Spleen (tissue), 11 donors: ENCODE measurements at regions not wholly inside any gene's neighbourhood (a gene's known extent, or its start where the extent isn't known, plus 50 kb on each side); places are given as distances from the start of the nearest gene placed in this dataset.

Source experiments
- DNase-seq: peaks from one replicate; pipeline ENCODE4 v3.0.0-alpha.2; 2020
- H3K27ac ChIP-seq, 8 donors: fragments of 200-600 bp; sonication (generic) in 7 of 8; 1 replicate in 4 of 8; 2 replicates in 4 of 8; pipeline versions ENCODE4 v1.5.0 to v1.8.0; 2016 to 2021; ENCODE audit warnings: inconsistent platforms in 4 of 8, mild to moderate bottlenecking in 4 of 8, moderate library complexity in 1 of 8
- H3K27me3 ChIP-seq, 7 donors: fragments of 200-600 bp; sonication (generic) in 6 of 7; replicated peaks in 1 of 7; 1 replicate in 4 of 7; 2 replicates in 3 of 7; pipeline versions ENCODE4 v1.5.0 to v1.8.0; 2016 to 2021; ENCODE audit warnings: inconsistent platforms in 3 of 7, mild to moderate bottlenecking in 1 of 7
- H3K36me3 ChIP-seq, 6 donors: fragments of 200-600 bp; sonication (generic) in 5 of 6; 1 replicate in 4 of 6; 2 replicates in 2 of 6; pipeline versions ENCODE4 v1.5.0 to v1.8.0; 2016 to 2021; ENCODE audit warnings: inconsistent platforms in 2 of 6
- H3K4me1 ChIP-seq, 6 donors: fragments of 200-600 bp; sonication (generic) in 5 of 6; 1 replicate in 3 of 6; 2 replicates in 3 of 6; pipeline versions ENCODE4 v1.5.0 to v1.8.0; 2016 to 2021; ENCODE audit warnings: inconsistent platforms in 3 of 6
- H3K4me3 ChIP-seq, 8 donors: fragments of 200-600 bp; sonication (generic) in 7 of 8; 1 replicate in 4 of 8; 2 replicates in 4 of 8; pipeline versions ENCODE4 v1.5.0 to v1.8.0; 2016 to 2021; ENCODE audit warnings: inconsistent platforms in 4 of 8, mild to moderate bottlenecking in 4 of 8, moderate library complexity in 2 of 8
- H3K9me3 ChIP-seq, 8 donors: fragments of 200-600 bp; sonication (generic) in 7 of 8; 1 replicate in 4 of 8; 2 replicates in 4 of 8; pipeline versions ENCODE4 v1.5.0 to v1.8.0; 2016 to 2021; ENCODE audit warnings: inconsistent platforms in 4 of 8
- CTCF ChIP-seq, 11 experiments: fragments of 200-600 bp in 7 of 11; fragments of 450-650 bp in 4 of 11; sonication (generic) in 4 of 11; IDR thresholded peaks in 8 of 11; conservative IDR thresholded peaks in 3 of 11; 1 replicate in 7 of 11; 2 replicates in 4 of 11; pipeline versions ENCODE4 v1.4.0 to v1.8.0; 2016 to 2021; ENCODE audit warnings: antibody characterized with exemption in 11 of 11, inconsistent platforms in 4 of 11, mild to moderate bottlenecking in 1 of 11
- POLR2A ChIP-seq, 3 donors: fragments of 450-650 bp; IDR thresholded peaks; one replicate each; pipeline ENCODE4 v1.5.1; 2017; ENCODE audit warnings: antibody characterized with exemption in 3 of 3, mild to moderate bottlenecking in 1 of 3
- POLR2AphosphoS5 ChIP-seq, 3 donors: sonication (generic); formaldehyde crosslinking; IDR thresholded peaks; one replicate each; pipeline ENCODE4 v1.5.1; 2017; ENCODE audit warnings: antibody characterized with exemption in 3 of 3
- WGBS, 5 donors: extraction: QIAGEN DNeasy Blood & Tissue Kit in 3 of 5; methylation state at CpG; one replicate each; pipeline versions ENCODE4 v1.1.5 to v1.1.7; 2013 to 2018; 5-methylcytosine and 5-hydroxymethylcytosine counted together
- intact Hi-C: fragments of 100-400 bp; cut with DNase I; formaldehyde crosslinking; loops from one replicate; pipeline ENCODE4 v1.15.0; 2023; ENCODE audit warnings: low total_unique reads
- donor health status: healthy with polysubstance abuse.
- donor health status: DM: no; HTN: no; CAD: no; lungs with moderate emphysema.
- donor health status: DM: no; HTN: no; CAD: no.
- donor health status: Bipolar disorder and iron deficiency.
- donor health status: healthy.
- donor health status: DM: no; HTN: no; CAD: no.
- donor health status: DM: yes; HTN: yes; CAD: no.

GRCh38 chr10:78817804-78818203, 251.0 kb upstream of the ZMIZ1 start:
- Histone ChIP-seq H3K4me3 (no peak overlapping the region), H3K27ac (peak overlapping the region in 1 of 8 donors; percentile 22), H3K4me1 (peaks cover 0 to 23% (median 9%) of the 10 kb centered on the region in 6 donors), H3K9me3 (peaks cover 0 to 6% (median 0%) of the 10 kb centered on the region in 8 donors), H3K27me3 (no peaks in the 10 kb centered on the region), H3K36me3 (no peaks in the 10 kb centered on the region)
- WGBS, 5 donors: 67 to 87% (median 74%) methylated on average over 3 of the region's 3 CpGs
- TF ChIP-seq POLR2A (IDR thresholded peaks at IDR 0.05) (no peak), CTCF (IDR thresholded peaks at IDR 0.05 in 8 of 11, conservative IDR thresholded peaks at IDR 0.05 in 3 of 11) (no peak), POLR2AphosphoS5 (IDR thresholded peaks at IDR 0.05) (no peak)
- intact Hi-C loops: no loop called here
- no peak for DNase-seq

- H3K4me1 ChIP-seq: peaks cover 0 to 23% (median 9%) of the 10 kb centered on the region in 6 donors
- H3K27ac ChIP-seq: peak overlapping the region in 6 of 8 donors; percentile 1 to 58 (median 22)
- intact Hi-C loops: no loop called here
- WGBS, 5 donors: 48 to 73% (median 68%) methylated on average over 7 of the region's 7 CpGs
- no peak for DNase-seq
- H3K36me3 ChIP-seq: no peaks in the 10 kb centered on the region
- H3K4me3 ChIP-seq: no peak overlapping the region
- H3K9me3 ChIP-seq: peaks cover 0 to 6% (median 0%) of the 10 kb centered on the region in 8 donors
- TF ChIP-seq POLR2A (IDR thresholded peaks at IDR 0.05) (no peak), POLR2AphosphoS5 (IDR thresholded peaks at IDR 0.05) (no peak), CTCF (IDR thresholded peaks at IDR 0.05 in 8 of 11, conservative IDR thresholded peaks at IDR 0.05 in 3 of 11) (no peak)
- no peaks in the 10 kb centered on the region for H3K27me3 ChIP-seq
Observed at GRCh38 chr10:78819361-78820006, 249.3 kb upstream of the ZMIZ1 start.

GRCh38 chr10:78820007-78820362, 248.8 kb upstream of the ZMIZ1 start:
- DNase-seq: no peak
- Histone ChIP-seq H3K4me3 (no peak overlapping the region), H3K4me1 (peaks cover 0 to 23% (median 9%) of the 10 kb centered on the region in 6 donors), H3K27me3 (no peaks in the 10 kb centered on the region), H3K36me3 (no peaks in the 10 kb centered on the region), H3K9me3 (peaks cover 0 to 4% (median 0%) of the 10 kb centered on the region in 8 donors), H3K27ac (peak overlapping the region in 3 of 8 donors; percentile 22 to 58 (median 24))
- intact Hi-C loops: no loop called here
- TF ChIP-seq POLR2A (IDR thresholded peaks at IDR 0.05) (no peak), CTCF (IDR thresholded peaks at IDR 0.05 in 8 of 11, conservative IDR thresholded peaks at IDR 0.05 in 3 of 11) (no peak), POLR2AphosphoS5 (IDR thresholded peaks at IDR 0.05) (no peak)
- 58 to 69% (median 63%) methylated on average over 2 of the region's 2 CpGs for WGBS, 5 donors

GRCh38 chr10:78821052-78821451, 247.7 kb upstream of the ZMIZ1 start:
- H3K36me3 ChIP-seq: no peaks in the 10 kb centered on the region
- no peaks in the 10 kb centered on the region for H3K27me3 ChIP-seq
- no peak for TF ChIP-seq POLR2AphosphoS5 (IDR thresholded peaks at IDR 0.05)
- TF ChIP-seq POLR2A (IDR thresholded peaks at IDR 0.05): no peak
- no peak for TF ChIP-seq CTCF (IDR thresholded peaks at IDR 0.05 in 8 of 11, conservative IDR thresholded peaks at IDR 0.05 in 3 of 11)
- no peaks in the 10 kb centered on the region for H3K9me3 ChIP-seq
- H3K4me1 ChIP-seq: peaks cover 0 to 23% (median 9%) of the 10 kb centered on the region in 6 donors
- H3K4me3 ChIP-seq: no peak overlapping the region
- no peak for DNase-seq
- no peak overlapping the region for H3K27ac ChIP-seq
- intact Hi-C loops: no loop called here
- 62 to 82% (median 71%) methylated on average over 4 of the region's 4 CpGs for WGBS, 5 donors
